Lung (tissue), 11 donors: ENCODE measurements at regions not wholly inside any gene's neighbourhood (a gene's known extent, or its start where the extent isn't known, plus 50 kb on each side); places are given as distances from the start of the nearest gene placed in this dataset.

ENCODE experiments used
- ATAC-seq: fragments of 200-7000 bp; cut with Tn5 transposase; one replicate; pipeline ENCODE4 v1.9.1; 2020; ENCODE audit warnings: moderate number of reproducible peaks; ENCODE audit not compliant: insufficient read depth, low FRiP score
- DNase-seq, 3 donors: peaks; one replicate each; pipeline ENCODE4 v3.0.0-alpha.2; 2013 to 2017
- H3K27ac ChIP-seq, 2 donors: one replicate each; pipeline ENCODE4 v1.5.1; 2013; ENCODE audit warnings: mild to moderate bottlenecking in 2 of 2, moderate library complexity in 2 of 2, control low read depth in 1 of 2, inconsistent platforms in 1 of 2, low read depth in 1 of 2, low read length in 1 of 2
- H3K27me3 ChIP-seq, 3 donors: one replicate each; pipeline ENCODE4 v1.5.1; 2013; ENCODE audit warnings: low read length in 2 of 3; ENCODE audit not compliant: control insufficient read depth in 3 of 3, insufficient read depth in 3 of 3
- H3K36me3 ChIP-seq, 4 donors: one replicate each; pipeline ENCODE4 v1.5.1; 2013; ENCODE audit warnings: low read length in 4 of 4, mild to moderate bottlenecking in 1 of 4, moderate library complexity in 1 of 4; ENCODE audit not compliant: control insufficient read depth in 4 of 4, insufficient read depth in 4 of 4
- H3K4me1 ChIP-seq, 5 donors: one replicate each; pipeline ENCODE4 v1.5.1; 2013; ENCODE audit warnings: low read length in 5 of 5, mild to moderate bottlenecking in 2 of 5, moderate library complexity in 1 of 5; ENCODE audit not compliant: control insufficient read depth in 5 of 5, insufficient read depth in 5 of 5
- H3K4me3 ChIP-seq: one replicate; pipeline ENCODE4 v1.5.1; 2013; ENCODE audit warnings: mild to moderate bottlenecking, control low read depth, moderate library complexity
- H3K9ac ChIP-seq, 2 donors: one replicate each; pipeline ENCODE4 v1.5.1; 2013; ENCODE audit warnings: low read length in 2 of 2, control low read depth in 1 of 2; ENCODE audit not compliant: insufficient read depth in 1 of 2
- H3K9me3 ChIP-seq, 4 donors: one replicate each; pipeline ENCODE4 v1.5.1; 2013; ENCODE audit warnings: low read length in 3 of 4, mild to moderate bottlenecking in 1 of 4, moderate library complexity in 1 of 4; ENCODE audit not compliant: control insufficient read depth in 4 of 4, insufficient read depth in 3 of 4
- WGBS, 2 donors: extraction: QIAGEN DNeasy Blood & Tissue Kit; methylation state at CpG; one replicate each; pipeline ENCODE4 v1.1.7; 2013; 5-methylcytosine and 5-hydroxymethylcytosine counted together
- TF ChIP-seq, protein P1 (sequence below): IDR thresholded peaks from 2 replicates; pipeline ENCODE4 v1.5.1; 2012; ENCODE audit warnings: mild to moderate bottlenecking; ENCODE audit errors: control extremely low read depth, extremely low read depth
- donor health status: control.
- donor health status: control.
- donor health status: Bipolar disorder and iron deficiency.
- donor health status: healthy.
- donor health status: DM: yes; HTN: yes; CAD: no.

DNA sequence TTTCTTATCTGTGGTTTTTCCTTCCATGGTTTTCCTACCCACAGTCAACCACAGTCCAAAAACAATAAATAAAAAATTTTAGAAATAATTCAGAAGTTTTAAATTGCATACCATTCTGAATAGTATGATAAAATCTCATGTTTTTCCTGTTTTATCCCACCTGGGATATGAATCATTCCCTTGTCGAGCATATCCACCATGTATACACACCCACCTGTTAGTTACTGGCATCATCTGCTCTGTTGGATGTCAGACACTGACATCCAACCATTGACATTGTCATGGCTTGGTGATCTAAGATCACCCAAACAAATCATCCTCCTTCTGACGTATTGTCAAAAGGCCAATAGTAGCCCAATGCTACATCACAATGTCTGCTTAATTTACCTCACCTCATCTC is 749.8 kb downstream of the TNS3 start:
- H3K9me3 ChIP-seq = peaks cover 0 to 6% (median 0%) of the 10 kb centered on the region in 4 donors
- 73 to 75% methylated on average over 2 of the region's 2 CpGs for WGBS, 2 donors
- no peak overlapping the region for H3K27ac ChIP-seq
- no peaks in the 10 kb centered on the region for H3K27me3 ChIP-seq
- no peak overlapping the region for H3K4me3 ChIP-seq
- H3K36me3 ChIP-seq = no peaks in the 10 kb centered on the region
- ATAC-seq (no peak), DNase-seq (no peak)
- H3K9ac ChIP-seq = no peak overlapping the region
- no peaks in the 10 kb centered on the region for H3K4me1 ChIP-seq
- TF ChIP-seq, protein P1, sequence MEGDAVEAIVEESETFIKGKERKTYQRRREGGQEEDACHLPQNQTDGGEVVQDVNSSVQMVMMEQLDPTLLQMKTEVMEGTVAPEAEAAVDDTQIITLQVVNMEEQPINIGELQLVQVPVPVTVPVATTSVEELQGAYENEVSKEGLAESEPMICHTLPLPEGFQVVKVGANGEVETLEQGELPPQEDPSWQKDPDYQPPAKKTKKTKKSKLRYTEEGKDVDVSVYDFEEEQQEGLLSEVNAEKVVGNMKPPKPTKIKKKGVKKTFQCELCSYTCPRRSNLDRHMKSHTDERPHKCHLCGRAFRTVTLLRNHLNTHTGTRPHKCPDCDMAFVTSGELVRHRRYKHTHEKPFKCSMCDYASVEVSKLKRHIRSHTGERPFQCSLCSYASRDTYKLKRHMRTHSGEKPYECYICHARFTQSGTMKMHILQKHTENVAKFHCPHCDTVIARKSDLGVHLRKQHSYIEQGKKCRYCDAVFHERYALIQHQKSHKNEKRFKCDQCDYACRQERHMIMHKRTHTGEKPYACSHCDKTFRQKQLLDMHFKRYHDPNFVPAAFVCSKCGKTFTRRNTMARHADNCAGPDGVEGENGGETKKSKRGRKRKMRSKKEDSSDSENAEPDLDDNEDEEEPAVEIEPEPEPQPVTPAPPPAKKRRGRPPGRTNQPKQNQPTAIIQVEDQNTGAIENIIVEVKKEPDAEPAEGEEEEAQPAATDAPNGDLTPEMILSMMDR = no peak

DNA sequence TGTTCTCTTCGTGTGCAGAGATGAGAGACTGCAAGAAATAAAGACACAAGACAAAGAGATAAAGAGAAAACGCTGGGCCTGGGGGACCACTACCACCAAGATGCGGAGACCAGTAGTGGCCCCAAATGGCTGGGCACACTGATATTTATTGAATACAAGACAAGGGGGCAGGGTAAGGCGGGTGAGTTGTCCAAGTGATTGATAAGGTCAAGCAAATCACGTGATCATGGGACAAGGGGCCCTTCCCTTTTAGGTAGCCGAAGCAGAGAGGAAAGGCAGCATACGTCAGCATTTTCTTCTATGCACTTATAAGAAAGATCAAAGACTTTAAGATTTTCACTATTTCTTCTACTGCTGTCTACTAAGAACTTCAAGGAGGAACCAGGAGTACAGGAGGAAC is 762.1 kb downstream of the TNS3 start:
- DNase-seq (no peak), ATAC-seq (no peak)
- Histone ChIP-seq H3K9me3 (peaks cover 0 to 4% (median 2%) of the 10 kb centered on the region in 4 donors), H3K36me3 (no peaks in the 10 kb centered on the region), H3K9ac (no peak overlapping the region), H3K27me3 (no peaks in the 10 kb centered on the region), H3K4me1 (no peaks in the 10 kb centered on the region), H3K27ac (no peak overlapping the region), H3K4me3 (no peak overlapping the region)
- WGBS, 2 donors = 90 to 92% methylated on average over 7 of the region's 7 CpGs
- TF ChIP-seq, protein P1 = no peak

DNA sequence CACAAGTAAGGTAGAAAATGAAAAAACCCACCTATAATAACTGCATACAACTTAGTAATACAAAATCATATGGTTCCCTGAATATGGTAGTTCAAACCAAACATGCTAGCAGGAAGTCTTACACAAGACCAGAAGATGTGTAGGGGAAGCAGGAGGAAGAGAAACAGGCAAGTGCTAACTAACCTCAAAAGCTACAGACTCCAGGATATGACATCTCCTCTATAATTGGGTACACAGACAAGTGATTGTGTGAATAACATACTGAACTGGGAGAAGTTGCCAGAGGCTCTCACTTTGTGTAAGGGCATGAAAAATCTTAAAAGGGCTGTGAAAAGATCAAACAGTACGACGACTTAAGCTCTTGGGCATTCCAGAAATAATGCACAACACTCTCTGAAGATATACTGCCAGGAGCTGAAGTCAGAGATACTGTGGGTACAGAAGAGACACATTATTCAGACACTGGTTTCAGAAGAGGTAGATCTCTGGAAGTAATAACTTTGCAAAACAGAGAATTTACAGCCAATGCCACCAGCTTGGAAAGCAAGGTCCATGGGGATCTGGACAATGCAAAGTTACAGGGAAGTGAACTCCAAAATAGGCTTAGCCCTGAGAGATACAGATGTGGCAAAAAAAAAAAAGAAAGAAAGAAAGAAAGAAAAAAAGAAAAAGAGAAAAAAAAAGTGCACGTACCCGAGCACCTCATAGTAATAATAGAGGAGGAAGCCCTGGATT is 767.2 kb downstream of the TNS3 start:
- Histone ChIP-seq H3K4me3 (no peak overlapping the region), H3K4me1 (peaks cover 0 to 13% (median 0%) of the 10 kb centered on the region in 5 donors), H3K36me3 (no peaks in the 10 kb centered on the region), H3K9ac (no peak overlapping the region), H3K27me3 (no peaks in the 10 kb centered on the region), H3K27ac (no peak overlapping the region), H3K9me3 (peaks cover 0 to 4% (median 0%) of the 10 kb centered on the region in 4 donors)
- no peak for ATAC-seq
- no peak for DNase-seq
- TF ChIP-seq, protein P1 = no peak
- 87 to 88% methylated on average over 4 of the region's 4 CpGs for whole genome bisulfite sequencing, 2 donors
